ENCODE measurements at regions not wholly inside any gene's neighbourhood (a gene's known extent, or its start where the extent isn't known, plus 50 kb on each side); places are given as distances from the start of the nearest gene placed in this dataset.

DNA sequence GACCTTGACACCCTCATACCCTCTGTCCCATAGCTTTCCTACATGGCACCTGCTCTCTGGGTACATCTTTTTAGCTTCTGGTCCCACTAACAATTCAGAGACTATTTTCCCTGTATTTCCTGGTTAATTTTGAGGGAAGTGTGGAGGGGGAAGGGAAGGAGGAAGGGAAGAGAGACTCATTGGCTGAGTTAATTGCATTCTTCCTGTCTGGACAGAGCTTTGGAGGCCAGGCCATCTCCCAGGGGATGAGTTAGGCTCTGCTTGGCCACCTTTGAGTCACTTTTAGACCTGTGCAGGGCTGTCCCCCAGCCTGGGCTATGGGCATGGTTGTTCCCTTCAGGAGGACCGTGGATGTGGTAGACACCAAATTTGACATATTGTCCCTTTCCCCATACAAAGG is 167.9 kb upstream of the PGRMC2 start:
- TF ChIP-seq, protein P1, sequence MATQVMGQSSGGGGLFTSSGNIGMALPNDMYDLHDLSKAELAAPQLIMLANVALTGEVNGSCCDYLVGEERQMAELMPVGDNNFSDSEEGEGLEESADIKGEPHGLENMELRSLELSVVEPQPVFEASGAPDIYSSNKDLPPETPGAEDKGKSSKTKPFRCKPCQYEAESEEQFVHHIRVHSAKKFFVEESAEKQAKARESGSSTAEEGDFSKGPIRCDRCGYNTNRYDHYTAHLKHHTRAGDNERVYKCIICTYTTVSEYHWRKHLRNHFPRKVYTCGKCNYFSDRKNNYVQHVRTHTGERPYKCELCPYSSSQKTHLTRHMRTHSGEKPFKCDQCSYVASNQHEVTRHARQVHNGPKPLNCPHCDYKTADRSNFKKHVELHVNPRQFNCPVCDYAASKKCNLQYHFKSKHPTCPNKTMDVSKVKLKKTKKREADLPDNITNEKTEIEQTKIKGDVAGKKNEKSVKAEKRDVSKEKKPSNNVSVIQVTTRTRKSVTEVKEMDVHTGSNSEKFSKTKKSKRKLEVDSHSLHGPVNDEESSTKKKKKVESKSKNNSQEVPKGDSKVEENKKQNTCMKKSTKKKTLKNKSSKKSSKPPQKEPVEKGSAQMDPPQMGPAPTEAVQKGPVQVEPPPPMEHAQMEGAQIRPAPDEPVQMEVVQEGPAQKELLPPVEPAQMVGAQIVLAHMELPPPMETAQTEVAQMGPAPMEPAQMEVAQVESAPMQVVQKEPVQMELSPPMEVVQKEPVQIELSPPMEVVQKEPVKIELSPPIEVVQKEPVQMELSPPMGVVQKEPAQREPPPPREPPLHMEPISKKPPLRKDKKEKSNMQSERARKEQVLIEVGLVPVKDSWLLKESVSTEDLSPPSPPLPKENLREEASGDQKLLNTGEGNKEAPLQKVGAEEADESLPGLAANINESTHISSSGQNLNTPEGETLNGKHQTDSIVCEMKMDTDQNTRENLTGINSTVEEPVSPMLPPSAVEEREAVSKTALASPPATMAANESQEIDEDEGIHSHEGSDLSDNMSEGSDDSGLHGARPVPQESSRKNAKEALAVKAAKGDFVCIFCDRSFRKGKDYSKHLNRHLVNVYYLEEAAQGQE (IDR thresholded peaks at IDR 0.05; ENCODE audit: borderline replicate concordance): no peak
- TF ChIP-seq, protein P1 (CRISPR knock-in tag; IDR thresholded peaks at IDR 0.05; ENCODE audit: low read depth): no peak
- TF ChIP-seq YY1 (IDR thresholded peaks at IDR 0.05; ENCODE audit: borderline replicate concordance in 1 of 3, control insufficient read depth in 1 of 3, extremely low read depth in 1 of 3, insufficient read depth in 3 of 3, insufficient read length in 1 of 3, insufficient replicate concordance in 2 of 3, low read depth in 1 of 3, low read length in 2 of 3) (no peak), SRF (CRISPR knock-in tag; IDR thresholded peaks at IDR 0.05) (no peak), CEBPB (tag; IDR thresholded peaks at IDR 0.05) (no peak), MTA1 (IDR thresholded peaks at IDR 0.05; ENCODE audit: borderline replicate concordance) (no peak)
- TF ChIP-seq, protein P2, sequence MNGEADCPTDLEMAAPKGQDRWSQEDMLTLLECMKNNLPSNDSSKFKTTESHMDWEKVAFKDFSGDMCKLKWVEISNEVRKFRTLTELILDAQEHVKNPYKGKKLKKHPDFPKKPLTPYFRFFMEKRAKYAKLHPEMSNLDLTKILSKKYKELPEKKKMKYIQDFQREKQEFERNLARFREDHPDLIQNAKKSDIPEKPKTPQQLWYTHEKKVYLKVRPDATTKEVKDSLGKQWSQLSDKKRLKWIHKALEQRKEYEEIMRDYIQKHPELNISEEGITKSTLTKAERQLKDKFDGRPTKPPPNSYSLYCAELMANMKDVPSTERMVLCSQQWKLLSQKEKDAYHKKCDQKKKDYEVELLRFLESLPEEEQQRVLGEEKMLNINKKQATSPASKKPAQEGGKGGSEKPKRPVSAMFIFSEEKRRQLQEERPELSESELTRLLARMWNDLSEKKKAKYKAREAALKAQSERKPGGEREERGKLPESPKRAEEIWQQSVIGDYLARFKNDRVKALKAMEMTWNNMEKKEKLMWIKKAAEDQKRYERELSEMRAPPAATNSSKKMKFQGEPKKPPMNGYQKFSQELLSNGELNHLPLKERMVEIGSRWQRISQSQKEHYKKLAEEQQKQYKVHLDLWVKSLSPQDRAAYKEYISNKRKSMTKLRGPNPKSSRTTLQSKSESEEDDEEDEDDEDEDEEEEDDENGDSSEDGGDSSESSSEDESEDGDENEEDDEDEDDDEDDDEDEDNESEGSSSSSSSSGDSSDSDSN (IDR thresholded peaks at IDR 0.05; ENCODE audit: borderline replicate concordance in 1 of 2, low read depth in 2 of 2, low read length in 2 of 2): no peak
- TF ChIP-seq, protein P3, sequence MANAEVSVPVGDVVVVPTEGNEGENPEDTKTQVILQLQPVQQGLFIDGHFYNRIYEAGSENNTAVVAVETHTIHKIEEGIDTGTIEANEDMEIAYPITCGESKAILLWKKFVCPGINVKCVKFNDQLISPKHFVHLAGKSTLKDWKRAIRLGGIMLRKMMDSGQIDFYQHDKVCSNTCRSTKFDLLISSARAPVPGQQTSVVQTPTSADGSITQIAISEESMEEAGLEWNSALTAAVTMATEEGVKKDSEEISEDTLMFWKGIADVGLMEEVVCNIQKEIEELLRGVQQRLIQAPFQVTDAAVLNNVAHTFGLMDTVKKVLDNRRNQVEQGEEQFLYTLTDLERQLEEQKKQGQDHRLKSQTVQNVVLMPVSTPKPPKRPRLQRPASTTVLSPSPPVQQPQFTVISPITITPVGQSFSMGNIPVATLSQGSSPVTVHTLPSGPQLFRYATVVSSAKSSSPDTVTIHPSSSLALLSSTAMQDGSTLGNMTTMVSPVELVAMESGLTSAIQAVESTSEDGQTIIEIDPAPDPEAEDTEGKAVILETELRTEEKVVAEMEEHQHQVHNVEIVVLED (CRISPR knock-in tag; IDR thresholded peaks at IDR 0.05): no peak
- TF ChIP-seq, protein P4, sequence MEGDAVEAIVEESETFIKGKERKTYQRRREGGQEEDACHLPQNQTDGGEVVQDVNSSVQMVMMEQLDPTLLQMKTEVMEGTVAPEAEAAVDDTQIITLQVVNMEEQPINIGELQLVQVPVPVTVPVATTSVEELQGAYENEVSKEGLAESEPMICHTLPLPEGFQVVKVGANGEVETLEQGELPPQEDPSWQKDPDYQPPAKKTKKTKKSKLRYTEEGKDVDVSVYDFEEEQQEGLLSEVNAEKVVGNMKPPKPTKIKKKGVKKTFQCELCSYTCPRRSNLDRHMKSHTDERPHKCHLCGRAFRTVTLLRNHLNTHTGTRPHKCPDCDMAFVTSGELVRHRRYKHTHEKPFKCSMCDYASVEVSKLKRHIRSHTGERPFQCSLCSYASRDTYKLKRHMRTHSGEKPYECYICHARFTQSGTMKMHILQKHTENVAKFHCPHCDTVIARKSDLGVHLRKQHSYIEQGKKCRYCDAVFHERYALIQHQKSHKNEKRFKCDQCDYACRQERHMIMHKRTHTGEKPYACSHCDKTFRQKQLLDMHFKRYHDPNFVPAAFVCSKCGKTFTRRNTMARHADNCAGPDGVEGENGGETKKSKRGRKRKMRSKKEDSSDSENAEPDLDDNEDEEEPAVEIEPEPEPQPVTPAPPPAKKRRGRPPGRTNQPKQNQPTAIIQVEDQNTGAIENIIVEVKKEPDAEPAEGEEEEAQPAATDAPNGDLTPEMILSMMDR (IDR thresholded peaks at IDR 0.05 in 2 of 3, conservative IDR thresholded peaks at IDR 0.05 in 1 of 3; ENCODE audit: insufficient read depth in 2 of 3, low read depth in 1 of 3, low read length in 3 of 3): no peak
